OCI-LY7 (cell line): ENCODE measurements at regions not wholly inside any gene's neighbourhood (a gene's known extent, or its start where the extent isn't known, plus 50 kb on each side); places are given as distances from the start of the nearest gene placed in this dataset.

Experiments
- EZH2phosphoT487 ChIP-seq: fragments of 200-600 bp; sonication (generic); IDR thresholded peaks from 2 replicates; pipeline ENCODE4 v1.6.1; 2018; ENCODE audit warnings: low read depth, borderline replicate concordance, mild to moderate bottlenecking, mixed run types, antibody characterized with exemption, low read length, moderate library complexity, mixed read lengths
- TF ChIP-seq, protein P1 (sequence below): fragments of 200-600 bp; sonication (generic); conservative IDR thresholded peaks from 2 replicates; pipeline ENCODE4 v1.5.1; 2014; ENCODE audit warnings: mild to moderate bottlenecking, antibody characterized with exemption, low read length, moderate library complexity, mixed read lengths

DNA sequence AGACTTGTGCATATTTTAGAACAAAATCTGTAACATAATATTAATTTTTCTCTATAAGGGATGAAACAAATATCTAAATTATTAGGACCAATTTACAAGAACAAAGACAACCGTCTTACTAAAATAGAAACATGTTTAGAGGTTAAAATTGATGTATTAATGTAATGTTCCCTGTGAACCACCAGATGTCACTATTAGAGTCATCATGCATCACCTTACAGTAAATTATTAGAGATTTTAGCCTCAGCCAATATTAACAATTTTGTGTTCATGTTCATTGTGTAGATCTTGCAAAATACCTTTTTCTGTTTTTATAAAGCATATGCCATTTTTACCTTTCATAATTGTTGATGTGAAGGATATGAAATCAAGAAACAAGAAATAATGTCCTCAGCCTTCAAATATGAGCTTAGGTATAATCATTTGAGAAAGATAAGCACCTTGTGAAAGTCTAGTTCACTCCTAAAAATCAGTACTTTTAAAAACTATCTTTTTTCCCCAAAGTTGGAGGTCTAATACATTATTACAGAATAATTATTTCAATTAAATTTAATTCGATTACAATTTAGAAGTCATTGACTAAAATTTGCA is 344.3 kb upstream of the KCNH7 start:
- TF ChIP-seq, protein P1, sequence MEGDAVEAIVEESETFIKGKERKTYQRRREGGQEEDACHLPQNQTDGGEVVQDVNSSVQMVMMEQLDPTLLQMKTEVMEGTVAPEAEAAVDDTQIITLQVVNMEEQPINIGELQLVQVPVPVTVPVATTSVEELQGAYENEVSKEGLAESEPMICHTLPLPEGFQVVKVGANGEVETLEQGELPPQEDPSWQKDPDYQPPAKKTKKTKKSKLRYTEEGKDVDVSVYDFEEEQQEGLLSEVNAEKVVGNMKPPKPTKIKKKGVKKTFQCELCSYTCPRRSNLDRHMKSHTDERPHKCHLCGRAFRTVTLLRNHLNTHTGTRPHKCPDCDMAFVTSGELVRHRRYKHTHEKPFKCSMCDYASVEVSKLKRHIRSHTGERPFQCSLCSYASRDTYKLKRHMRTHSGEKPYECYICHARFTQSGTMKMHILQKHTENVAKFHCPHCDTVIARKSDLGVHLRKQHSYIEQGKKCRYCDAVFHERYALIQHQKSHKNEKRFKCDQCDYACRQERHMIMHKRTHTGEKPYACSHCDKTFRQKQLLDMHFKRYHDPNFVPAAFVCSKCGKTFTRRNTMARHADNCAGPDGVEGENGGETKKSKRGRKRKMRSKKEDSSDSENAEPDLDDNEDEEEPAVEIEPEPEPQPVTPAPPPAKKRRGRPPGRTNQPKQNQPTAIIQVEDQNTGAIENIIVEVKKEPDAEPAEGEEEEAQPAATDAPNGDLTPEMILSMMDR, result peak; percentile 87
- TF ChIP-seq EZH2phosphoT487, result no peak
